ENCODE measurements at regions not wholly inside any gene's neighbourhood (a gene's known extent, or its start where the extent isn't known, plus 50 kb on each side); places are given as distances from the start of the nearest gene placed in this dataset.

- intact Hi-C loops (cut with micrococcal nuclease; ENCODE audit: unreplicated experiment), result no loop called here
- TF ChIP-seq CTCF (IDR thresholded peaks at IDR 0.05; ENCODE audit: insufficient read depth in 1 of 2, low read depth in 1 of 2, low read length in 1 of 2, severe bottlenecking in 1 of 2, unreplicated experiment in 1 of 2), result no peak
- no peaks in the 10 kb centered on the region for H3K4me1 Mint-ChIP-seq (ENCODE audit: low read depth, unreplicated experiment)
- H3K36me3 Mint-ChIP-seq (ENCODE audit: insufficient read depth, unreplicated experiment), result no peaks in the 10 kb centered on the region
- Histone ChIP-seq H3K4me1 (no peaks in the 10 kb centered on the region), H3K27me3 (replicated peaks; ENCODE audit: control insufficient read depth, insufficient read depth, low read length) (0 out of 2 replicates have a peak, but pooled peaks cover 1% of the 10 kb centered on the region), H3K9me3 (no peaks in the 10 kb centered on the region), H3K36me3 (ENCODE audit: control insufficient read depth, insufficient read depth, low read length) (no peaks in the 10 kb centered on the region), H3K4me3 (ENCODE audit: low read depth, low read length) (no peak overlapping the region)
- no peak overlapping the region for H3K27ac Mint-ChIP-seq (ENCODE audit: unreplicated experiment)
- POLR2A ChIA-PET, result no interaction called here
- CTCF ChIA-PET, result no interaction called here
- H3K4me3 Mint-ChIP-seq (ENCODE audit: unreplicated experiment), result no peak overlapping the region
- no peak for DNase-seq
- H3K9me3 Mint-ChIP-seq (ENCODE audit: unreplicated experiment), result no peaks in the 10 kb centered on the region
- BruUV-seq (replicated peaks), result no TSS peak
- H3K27me3 Mint-ChIP-seq (ENCODE audit: insufficient read depth, unreplicated experiment), result peaks cover 46% of the 10 kb centered on the region
Measured at GRCh38 chr11:92765082-92765840, 204.2 kb upstream of the MTNR1B start.

- H3K4me3 Mint-ChIP-seq (ENCODE audit: unreplicated experiment), result no peak overlapping the region
- no peaks in the 10 kb centered on the region for H3K36me3 ChIP-seq (ENCODE audit: control insufficient read depth, insufficient read depth, low read length)
- no peak overlapping the region for H3K4me3 ChIP-seq (ENCODE audit: low read depth, low read length)
- 0 out of 2 replicates have a peak, but pooled peaks cover 1% of the 10 kb centered on the region for H3K27me3 ChIP-seq (replicated peaks; ENCODE audit: control insufficient read depth, insufficient read depth, low read length)
- H3K4me1 ChIP-seq, result no peaks in the 10 kb centered on the region
- H3K4me1 Mint-ChIP-seq (ENCODE audit: low read depth, unreplicated experiment), result no peaks in the 10 kb centered on the region
- no peaks in the 10 kb centered on the region for H3K9me3 ChIP-seq
- intact Hi-C loops (cut with micrococcal nuclease; ENCODE audit: unreplicated experiment), result no loop called here
- H3K36me3 Mint-ChIP-seq (ENCODE audit: insufficient read depth, unreplicated experiment), result no peaks in the 10 kb centered on the region
- no TSS peak for BruUV-seq (replicated peaks)
- H3K27ac Mint-ChIP-seq (ENCODE audit: unreplicated experiment), result no peak overlapping the region
- peaks cover 45% of the 10 kb centered on the region for H3K27me3 Mint-ChIP-seq (ENCODE audit: insufficient read depth, unreplicated experiment)
- no peak for DNase-seq
- no peak for TF ChIP-seq CTCF (IDR thresholded peaks at IDR 0.05; ENCODE audit: insufficient read depth in 1 of 2, low read depth in 1 of 2, low read length in 1 of 2, severe bottlenecking in 1 of 2, unreplicated experiment in 1 of 2)
- H3K9me3 Mint-ChIP-seq (ENCODE audit: unreplicated experiment), result no peaks in the 10 kb centered on the region
- POLR2A ChIA-PET, result no interaction called here
- CTCF ChIA-PET, result no interaction called here
Measured at GRCh38 chr11:92765965-92766371, 203.5 kb upstream of the MTNR1B start.

- Histone ChIP-seq H3K4me3 (ENCODE audit: low read depth, low read length) (no peak overlapping the region), H3K36me3 (ENCODE audit: control insufficient read depth, insufficient read depth, low read length) (no peaks in the 10 kb centered on the region), H3K9me3 (no peaks in the 10 kb centered on the region), H3K27me3 (replicated peaks; ENCODE audit: control insufficient read depth, insufficient read depth, low read length) (0 out of 2 replicates have a peak, but pooled peaks cover 1% of the 10 kb centered on the region), H3K4me1 (no peaks in the 10 kb centered on the region)
- no peak overlapping the region for H3K27ac Mint-ChIP-seq (ENCODE audit: unreplicated experiment)
- H3K9me3 Mint-ChIP-seq (ENCODE audit: unreplicated experiment), result no peaks in the 10 kb centered on the region
- no peaks in the 10 kb centered on the region for H3K36me3 Mint-ChIP-seq (ENCODE audit: insufficient read depth, unreplicated experiment)
- no peak for TF ChIP-seq CTCF (IDR thresholded peaks at IDR 0.05; ENCODE audit: insufficient read depth in 1 of 2, low read depth in 1 of 2, low read length in 1 of 2, severe bottlenecking in 1 of 2, unreplicated experiment in 1 of 2)
- BruUV-seq (replicated peaks), result no TSS peak
- ChIA-PET CTCF (no interaction called here), POLR2A (no interaction called here)
- intact Hi-C loops (cut with micrococcal nuclease; ENCODE audit: unreplicated experiment), result no loop called here
- no peak for DNase-seq
- H3K4me3 Mint-ChIP-seq (ENCODE audit: unreplicated experiment), result no peak overlapping the region
- H3K27me3 Mint-ChIP-seq (ENCODE audit: insufficient read depth, unreplicated experiment), result peaks cover 49% of the 10 kb centered on the region
- H3K4me1 Mint-ChIP-seq (ENCODE audit: low read depth, unreplicated experiment), result no peaks in the 10 kb centered on the region
Measured at GRCh38 chr11:92766698-92767097, 202.8 kb upstream of the MTNR1B start.

Data from Caco-2 (cell line).